GM12865 (cell line): ENCODE measurements at regions not wholly inside any gene's neighbourhood (a gene's known extent, or its start where the extent isn't known, plus 50 kb on each side); places are given as distances from the start of the nearest gene placed in this dataset.

Experiments
- DNase-seq: peaks from one replicate; pipeline ENCODE4 v3.0.0; 2010; ENCODE audit warnings: low read depth
- H3K4me3 ChIP-seq: 2 replicates; pipeline ENCODE4 v1.5.1; 2011; ENCODE audit warnings: mild to moderate bottlenecking, low read depth, low read length, control low read depth
- TF ChIP-seq, protein P1 (sequence below): IDR thresholded peaks from 2 replicates; pipeline ENCODE4 v1.5.1; 2011; ENCODE audit warnings: low read length, control low read depth, low read depth, inconsistent platforms; ENCODE audit not compliant: insufficient read depth; ENCODE audit errors: missing control alignments

- TF ChIP-seq, protein P1, sequence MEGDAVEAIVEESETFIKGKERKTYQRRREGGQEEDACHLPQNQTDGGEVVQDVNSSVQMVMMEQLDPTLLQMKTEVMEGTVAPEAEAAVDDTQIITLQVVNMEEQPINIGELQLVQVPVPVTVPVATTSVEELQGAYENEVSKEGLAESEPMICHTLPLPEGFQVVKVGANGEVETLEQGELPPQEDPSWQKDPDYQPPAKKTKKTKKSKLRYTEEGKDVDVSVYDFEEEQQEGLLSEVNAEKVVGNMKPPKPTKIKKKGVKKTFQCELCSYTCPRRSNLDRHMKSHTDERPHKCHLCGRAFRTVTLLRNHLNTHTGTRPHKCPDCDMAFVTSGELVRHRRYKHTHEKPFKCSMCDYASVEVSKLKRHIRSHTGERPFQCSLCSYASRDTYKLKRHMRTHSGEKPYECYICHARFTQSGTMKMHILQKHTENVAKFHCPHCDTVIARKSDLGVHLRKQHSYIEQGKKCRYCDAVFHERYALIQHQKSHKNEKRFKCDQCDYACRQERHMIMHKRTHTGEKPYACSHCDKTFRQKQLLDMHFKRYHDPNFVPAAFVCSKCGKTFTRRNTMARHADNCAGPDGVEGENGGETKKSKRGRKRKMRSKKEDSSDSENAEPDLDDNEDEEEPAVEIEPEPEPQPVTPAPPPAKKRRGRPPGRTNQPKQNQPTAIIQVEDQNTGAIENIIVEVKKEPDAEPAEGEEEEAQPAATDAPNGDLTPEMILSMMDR: no peak
- no peak overlapping the region for H3K4me3 ChIP-seq
- DNase-seq: no peak
Observed at GRCh38 chr2:45256173-45256866, 247.1 kb upstream of the SIX2 start.

DNA sequence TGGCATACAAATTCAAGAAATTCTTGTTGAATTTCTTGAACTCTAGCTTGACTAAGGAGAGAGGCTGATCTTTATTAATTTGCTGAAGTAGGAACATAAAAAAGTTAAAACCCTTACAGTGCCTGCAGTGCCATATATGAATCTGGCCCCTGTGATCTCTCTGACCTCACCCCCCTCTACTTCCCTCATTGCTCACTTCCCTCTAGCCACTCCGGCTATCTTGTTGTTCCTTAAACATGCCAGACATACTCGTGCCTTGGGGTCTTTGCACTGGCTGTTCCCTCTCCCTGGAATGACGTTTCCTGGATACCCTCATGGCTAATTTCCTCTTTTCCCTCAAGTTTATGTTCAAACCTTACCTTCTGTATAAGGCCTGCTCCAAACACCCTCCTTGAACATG is 246.3 kb upstream of the SIX2 start:
- TF ChIP-seq, protein P1: no peak
- DNase-seq: no peak
- H3K4me3 ChIP-seq: no peak overlapping the region

DNA sequence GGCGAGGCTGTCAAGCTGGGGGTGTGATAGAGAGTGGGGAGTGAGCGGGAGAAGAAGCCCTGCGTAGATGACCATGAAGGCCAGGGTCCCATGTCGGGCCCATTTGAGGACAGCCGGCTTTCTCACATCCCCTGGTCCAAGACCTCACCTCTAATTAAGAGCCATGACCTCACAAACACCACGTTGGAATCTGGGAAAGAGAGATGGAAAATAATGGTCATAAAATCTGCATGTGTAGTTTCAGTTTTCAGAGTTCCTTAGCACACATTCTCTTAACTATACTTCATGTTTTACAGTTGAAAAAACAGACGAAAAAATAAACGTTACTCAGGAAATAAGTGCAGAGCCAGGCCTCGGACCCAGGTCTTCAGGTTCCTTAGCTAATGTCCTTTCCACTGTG is 244.8 kb upstream of the SIX2 start:
- H3K4me3 ChIP-seq: no peak overlapping the region
- DNase-seq: no peak
- TF ChIP-seq, protein P1: no peak

DNA sequence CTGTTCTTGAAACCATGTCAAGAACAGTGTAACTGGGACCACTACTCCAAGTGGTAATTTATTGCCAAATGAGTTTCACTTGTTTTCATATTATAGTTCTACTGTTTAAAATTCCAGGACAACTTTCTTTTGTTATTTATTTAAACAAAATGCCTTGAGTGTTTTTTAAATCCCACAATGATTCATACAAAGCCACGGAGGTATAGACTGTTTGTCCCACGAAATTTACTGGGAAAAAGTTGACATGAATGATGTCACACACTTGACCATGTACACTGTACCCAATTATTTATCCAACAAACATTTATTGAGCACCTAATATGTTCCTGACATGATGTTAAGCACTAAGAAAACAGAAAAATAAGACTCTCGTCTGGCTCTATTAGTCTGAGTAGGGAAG is 243.9 kb upstream of the SIX2 start:
- TF ChIP-seq, protein P1: no peak
- H3K4me3 ChIP-seq: no peak overlapping the region
- DNase-seq: no peak

DNA sequence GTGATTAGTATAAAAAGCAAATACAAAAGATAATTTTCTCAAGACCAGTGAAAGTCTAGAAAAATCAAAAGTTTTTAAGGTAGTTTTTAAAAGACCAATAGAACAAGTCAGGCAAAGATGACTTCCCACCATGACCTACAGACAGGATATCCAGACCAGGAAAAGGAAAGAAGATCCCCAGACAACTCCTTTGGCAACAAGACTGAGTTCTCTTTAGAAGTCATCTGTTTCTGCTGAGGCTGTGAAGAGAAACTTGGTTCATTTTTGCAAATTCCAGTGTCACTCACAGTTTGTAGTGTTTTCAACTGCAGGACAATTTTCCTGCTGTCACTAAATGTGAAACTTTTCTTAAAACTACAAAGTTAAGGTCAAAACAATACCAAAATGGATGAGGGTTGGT is 240.9 kb upstream of the SIX2 start:
- TF ChIP-seq, protein P1: no peak
- no peak for DNase-seq
- no peak overlapping the region for H3K4me3 ChIP-seq

GRCh38 chr2:45248214-45248613 is 239.0 kb upstream of the SIX2 start:
- TF ChIP-seq, protein P1: no peak
- no peak for DNase-seq
- H3K4me3 ChIP-seq: no peak overlapping the region

- no peak for DNase-seq
- TF ChIP-seq, protein P1: no peak
- H3K4me3 ChIP-seq: no peak overlapping the region
Observed at GRCh38 chr2:45244928-45245327, 235.7 kb upstream of the SIX2 start.
